Epithelial cell of esophagus (primary cell): ENCODE measurements at regions not wholly inside any gene's neighbourhood (a gene's known extent, or its start where the extent isn't known, plus 50 kb on each side); places are given as distances from the start of the nearest gene placed in this dataset.

ENCODE experiments used
- DNase-seq: peaks from one replicate; pipeline ENCODE4 v3.0.0; 2010; ENCODE audit warnings: low read depth
- H3K4me3 ChIP-seq: 2 replicates; pipeline ENCODE4 v1.5.1; 2011; ENCODE audit warnings: mild to moderate bottlenecking, low read length, control low read depth
- CTCF ChIP-seq: IDR thresholded peaks from 2 replicates; pipeline ENCODE4 v1.5.1; 2011; ENCODE audit warnings: low read depth, mild to moderate bottlenecking, low read length, control low read depth, inconsistent platforms; ENCODE audit not compliant: insufficient read depth; ENCODE audit errors: missing control alignments

GRCh38 chr10:9018195-9019173 is 964.0 kb downstream of the GATA3 start:
- no peak overlapping the region for H3K4me3 ChIP-seq
- TF ChIP-seq CTCF, result no peak
- DNase-seq, result no peak

- no peak for TF ChIP-seq CTCF
- DNase-seq, result no peak
These were observed 968.7 kb downstream of the GATA3 start for GRCh38 chr10:9023206-9023605.

GRCh38 chr10:9024210-9024609 is 969.7 kb downstream of the GATA3 start:
- H3K4me3 ChIP-seq, result no peak overlapping the region
- no peak for TF ChIP-seq CTCF
- DNase-seq, result peak; percentile 67

More at GRCh38 chr10:9023206-9023605, 968.7 kb downstream of the GATA3 start:
- no peak overlapping the region for H3K4me3 ChIP-seq

GRCh38 chr10:9028231-9028630 is 973.7 kb downstream of the GATA3 start:
- no peak for DNase-seq
- TF ChIP-seq CTCF, result no peak
- no peak overlapping the region for H3K4me3 ChIP-seq

- peak; percentile 24 for DNase-seq
- H3K4me3 ChIP-seq, result no peak overlapping the region
- TF ChIP-seq CTCF, result no peak
These were observed 980.9 kb downstream of the GATA3 start for GRCh38 chr10:9035355-9035754.

- H3K4me3 ChIP-seq, result no peak overlapping the region
- TF ChIP-seq CTCF, result no peak
These were observed 982.3 kb downstream of the GATA3 start for GRCh38 chr10:9036711-9037204.

More at GRCh38 chr10:9036711-9037204, 982.3 kb downstream of the GATA3 start:
- no peak for DNase-seq
